ENCODE measurements at regions not wholly inside any gene's neighbourhood (a gene's known extent, or its start where the extent isn't known, plus 50 kb on each side); places are given as distances from the start of the nearest gene placed in this dataset.

- H3K9me3 ChIP-seq = no peaks in the 10 kb centered on the region
- WGBS, 2 donors (ENCODE audit: low coverage in 1 of 2) = 67 to 82% methylated on average over 1 of the region's 1 CpG
- H3K36me3 ChIP-seq = no peaks in the 10 kb centered on the region
- TF ChIP-seq EP300 (IDR thresholded peaks at IDR 0.05) (no peak), POLR2AphosphoS5 (IDR thresholded peaks at IDR 0.05) (no peak), CTCF (IDR thresholded peaks at IDR 0.05) (no peak), POLR2A (IDR thresholded peaks at IDR 0.05) (no peak)
- H3K27ac ChIP-seq = no peak overlapping the region
- no peaks in the 10 kb centered on the region for H3K27me3 ChIP-seq
- no peak overlapping the region for H3K4me3 ChIP-seq
- ATAC-seq = no peak
- no peaks in the 10 kb centered on the region for H3K4me1 ChIP-seq
Observed at GRCh38 chr13:76803831-76804230, 82.4 kb downstream of the KCTD12 start.

- Histone ChIP-seq H3K27ac (no peak overlapping the region), H3K27me3 (no peaks in the 10 kb centered on the region), H3K9me3 (no peaks in the 10 kb centered on the region), H3K36me3 (no peaks in the 10 kb centered on the region), H3K4me1 (no peaks in the 10 kb centered on the region), H3K4me3 (no peak overlapping the region)
- TF ChIP-seq CTCF (IDR thresholded peaks at IDR 0.05) = no peak
- TF ChIP-seq POLR2AphosphoS5 (IDR thresholded peaks at IDR 0.05) = no peak
- no peak for TF ChIP-seq EP300 (IDR thresholded peaks at IDR 0.05)
- no peak for TF ChIP-seq POLR2A (IDR thresholded peaks at IDR 0.05)
- 73 to 78% methylated on average over 2 of the region's 2 CpGs for WGBS, 2 donors (ENCODE audit: low coverage in 1 of 2)
- ATAC-seq = no peak
Observed at GRCh38 chr13:76800943-76801342, 85.3 kb downstream of the KCTD12 start.

GRCh38 chr13:76799696-76800095 is 86.5 kb downstream of the KCTD12 start:
- Histone ChIP-seq H3K27ac (no peak overlapping the region), H3K4me1 (no peaks in the 10 kb centered on the region), H3K27me3 (no peaks in the 10 kb centered on the region), H3K4me3 (no peak overlapping the region), H3K9me3 (no peaks in the 10 kb centered on the region), H3K36me3 (no peaks in the 10 kb centered on the region)
- WGBS, 2 donors (ENCODE audit: low coverage in 1 of 2) = 25 to 43% methylated on average over 3 of the region's 3 CpGs
- TF ChIP-seq POLR2A (IDR thresholded peaks at IDR 0.05) (no peak), CTCF (IDR thresholded peaks at IDR 0.05) (no peak), POLR2AphosphoS5 (IDR thresholded peaks at IDR 0.05) (no peak), EP300 (IDR thresholded peaks at IDR 0.05) (no peak)
- no peak for ATAC-seq

- H3K27ac ChIP-seq = no peak overlapping the region
- ATAC-seq = no peak
- WGBS, 2 donors (ENCODE audit: low coverage in 1 of 2) = 86% methylated on average over 2 of the region's 2 CpGs; no CpG with 5 or more reads in 1 of the 2 donors
Observed at GRCh38 chr13:76798037-76798436, 88.2 kb downstream of the KCTD12 start.

More at GRCh38 chr13:76798037-76798436, 88.2 kb downstream of the KCTD12 start:
- H3K9me3 ChIP-seq = no peaks in the 10 kb centered on the region
- H3K27me3 ChIP-seq = no peaks in the 10 kb centered on the region
- no peak overlapping the region for H3K4me3 ChIP-seq
- no peak for TF ChIP-seq POLR2A (IDR thresholded peaks at IDR 0.05)
- TF ChIP-seq POLR2AphosphoS5 (IDR thresholded peaks at IDR 0.05) = no peak
- TF ChIP-seq CTCF (IDR thresholded peaks at IDR 0.05) = no peak
- TF ChIP-seq EP300 (IDR thresholded peaks at IDR 0.05) = no peak
- peaks cover 0 to 1% (median 0%) of the 10 kb centered on the region in 3 donors for H3K4me1 ChIP-seq
- H3K36me3 ChIP-seq = no peaks in the 10 kb centered on the region
